ENCODE measurements at regions not wholly inside any gene's neighbourhood (a gene's known extent, or its start where the extent isn't known, plus 50 kb on each side); places are given as distances from the start of the nearest gene placed in this dataset.

DNA sequence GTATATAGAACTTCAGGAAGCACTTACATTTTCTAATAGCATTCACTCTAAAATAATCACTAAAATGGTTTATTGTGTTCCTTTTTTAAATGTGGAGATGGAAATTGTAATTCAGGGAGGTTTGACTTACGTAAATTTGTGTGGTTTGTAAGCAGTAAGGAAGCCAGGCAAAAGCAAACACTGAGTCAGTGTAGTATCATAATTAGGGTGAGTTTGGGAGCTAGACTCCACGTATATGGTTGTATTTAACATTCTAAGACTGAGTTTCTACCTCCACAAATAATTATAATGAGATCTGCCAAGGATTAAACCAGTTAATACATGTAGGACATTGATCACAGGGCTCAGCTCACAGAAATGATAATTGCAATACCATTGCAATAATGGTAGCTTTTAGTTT is 425.5 kb downstream of the CBLN4 start:
- TF ChIP-seq, protein P1, sequence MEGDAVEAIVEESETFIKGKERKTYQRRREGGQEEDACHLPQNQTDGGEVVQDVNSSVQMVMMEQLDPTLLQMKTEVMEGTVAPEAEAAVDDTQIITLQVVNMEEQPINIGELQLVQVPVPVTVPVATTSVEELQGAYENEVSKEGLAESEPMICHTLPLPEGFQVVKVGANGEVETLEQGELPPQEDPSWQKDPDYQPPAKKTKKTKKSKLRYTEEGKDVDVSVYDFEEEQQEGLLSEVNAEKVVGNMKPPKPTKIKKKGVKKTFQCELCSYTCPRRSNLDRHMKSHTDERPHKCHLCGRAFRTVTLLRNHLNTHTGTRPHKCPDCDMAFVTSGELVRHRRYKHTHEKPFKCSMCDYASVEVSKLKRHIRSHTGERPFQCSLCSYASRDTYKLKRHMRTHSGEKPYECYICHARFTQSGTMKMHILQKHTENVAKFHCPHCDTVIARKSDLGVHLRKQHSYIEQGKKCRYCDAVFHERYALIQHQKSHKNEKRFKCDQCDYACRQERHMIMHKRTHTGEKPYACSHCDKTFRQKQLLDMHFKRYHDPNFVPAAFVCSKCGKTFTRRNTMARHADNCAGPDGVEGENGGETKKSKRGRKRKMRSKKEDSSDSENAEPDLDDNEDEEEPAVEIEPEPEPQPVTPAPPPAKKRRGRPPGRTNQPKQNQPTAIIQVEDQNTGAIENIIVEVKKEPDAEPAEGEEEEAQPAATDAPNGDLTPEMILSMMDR (conservative IDR thresholded peaks at IDR 0.05) = no peak
- no peak for TF ChIP-seq EZH2 (IDR thresholded peaks at IDR 0.05; ENCODE audit: low read depth)

Measured in PC-9 (cell line).